ENCODE measurements at regions not wholly inside any gene's neighbourhood (a gene's known extent, or its start where the extent isn't known, plus 50 kb on each side); places are given as distances from the start of the nearest gene placed in this dataset.
A peak's percentile ranks its signal among the peaks of the same experiment; 100 is the strongest.

DNA sequence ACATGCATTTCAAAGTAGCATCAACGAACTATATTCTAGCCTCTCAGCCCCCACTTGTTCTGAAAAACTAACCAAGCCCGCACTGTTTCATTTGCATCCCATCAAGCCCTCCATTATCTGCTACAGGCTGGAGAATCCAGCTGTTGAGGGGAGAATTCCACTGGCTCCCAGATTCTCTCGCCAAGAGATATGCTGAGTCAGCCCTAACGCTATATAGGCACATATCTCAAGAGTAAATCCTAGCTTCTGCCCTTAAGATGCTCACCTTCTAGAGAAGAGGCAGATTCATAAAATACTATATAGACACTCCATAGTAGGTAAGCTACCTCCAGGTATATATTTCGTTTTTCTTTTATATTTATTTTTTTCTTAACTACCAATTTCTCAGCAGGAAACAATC lies 266.4 kb upstream of the TARS1 start:
- no peak for DNase-seq (ENCODE audit: low read depth)
- Histone ChIP-seq H3K36me3 (ENCODE audit: control insufficient read depth, insufficient read depth, low read length) (no peaks in the 10 kb centered on the region), H3K27me3 (ENCODE audit: control insufficient read depth, insufficient read depth, low read length) (no peaks in the 10 kb centered on the region), H3K4me3 (ENCODE audit: low read depth, low read length) (no peak overlapping the region)
- TF ChIP-seq, protein P1, sequence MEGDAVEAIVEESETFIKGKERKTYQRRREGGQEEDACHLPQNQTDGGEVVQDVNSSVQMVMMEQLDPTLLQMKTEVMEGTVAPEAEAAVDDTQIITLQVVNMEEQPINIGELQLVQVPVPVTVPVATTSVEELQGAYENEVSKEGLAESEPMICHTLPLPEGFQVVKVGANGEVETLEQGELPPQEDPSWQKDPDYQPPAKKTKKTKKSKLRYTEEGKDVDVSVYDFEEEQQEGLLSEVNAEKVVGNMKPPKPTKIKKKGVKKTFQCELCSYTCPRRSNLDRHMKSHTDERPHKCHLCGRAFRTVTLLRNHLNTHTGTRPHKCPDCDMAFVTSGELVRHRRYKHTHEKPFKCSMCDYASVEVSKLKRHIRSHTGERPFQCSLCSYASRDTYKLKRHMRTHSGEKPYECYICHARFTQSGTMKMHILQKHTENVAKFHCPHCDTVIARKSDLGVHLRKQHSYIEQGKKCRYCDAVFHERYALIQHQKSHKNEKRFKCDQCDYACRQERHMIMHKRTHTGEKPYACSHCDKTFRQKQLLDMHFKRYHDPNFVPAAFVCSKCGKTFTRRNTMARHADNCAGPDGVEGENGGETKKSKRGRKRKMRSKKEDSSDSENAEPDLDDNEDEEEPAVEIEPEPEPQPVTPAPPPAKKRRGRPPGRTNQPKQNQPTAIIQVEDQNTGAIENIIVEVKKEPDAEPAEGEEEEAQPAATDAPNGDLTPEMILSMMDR (IDR thresholded peaks at IDR 0.05; ENCODE audit: insufficient read depth, low read length, poor library complexity, severe bottlenecking): no peak

DNA sequence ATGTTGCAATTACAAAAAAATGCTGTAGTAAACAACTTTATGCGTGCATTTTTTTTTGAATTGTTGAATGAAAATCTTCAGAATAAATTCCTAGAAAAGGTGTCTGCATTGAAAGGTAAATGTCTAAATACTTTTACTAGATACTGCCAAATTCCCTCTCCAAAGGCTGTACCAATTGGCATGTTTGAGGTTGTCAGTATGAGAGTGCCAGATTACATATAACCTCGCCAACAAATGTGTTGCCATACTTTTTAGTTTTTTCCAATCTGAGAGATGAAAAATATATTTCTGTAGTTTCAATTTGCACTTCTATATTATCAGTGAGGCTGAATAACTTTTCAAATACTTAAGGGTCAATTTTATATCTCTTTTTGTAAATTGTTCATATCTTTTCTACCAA lies 261.5 kb upstream of the TARS1 start:
- no peak overlapping the region for H3K4me3 ChIP-seq (ENCODE audit: low read depth, low read length)
- no peaks in the 10 kb centered on the region for H3K36me3 ChIP-seq (ENCODE audit: control insufficient read depth, insufficient read depth, low read length)
- TF ChIP-seq, protein P1 (IDR thresholded peaks at IDR 0.05; ENCODE audit: insufficient read depth, low read length, poor library complexity, severe bottlenecking): no peak
- H3K27me3 ChIP-seq (ENCODE audit: control insufficient read depth, insufficient read depth, low read length): no peaks in the 10 kb centered on the region
- DNase-seq (ENCODE audit: low read depth): no peak

DNA sequence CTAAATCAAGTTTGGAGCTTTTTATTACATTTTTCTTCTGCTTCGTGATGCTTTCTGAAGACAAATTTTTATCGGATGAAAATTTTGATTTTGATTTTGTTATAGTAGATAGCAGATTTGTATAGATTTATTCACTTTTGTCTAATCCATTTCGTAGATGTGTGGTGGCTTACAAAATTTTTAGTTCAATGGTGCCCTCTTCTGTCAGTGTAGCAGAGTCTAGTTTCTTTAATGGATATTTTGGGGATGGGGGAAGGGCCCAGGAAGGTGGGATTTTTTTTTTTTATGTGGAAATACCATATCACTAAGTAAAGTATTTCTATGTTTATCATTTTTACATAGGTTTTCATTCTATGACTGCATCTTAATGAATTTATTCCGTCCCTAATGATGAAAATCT lies 259.9 kb upstream of the TARS1 start:
- DNase-seq (ENCODE audit: low read depth): no peak
- Histone ChIP-seq H3K27me3 (ENCODE audit: control insufficient read depth, insufficient read depth, low read length) (no peaks in the 10 kb centered on the region), H3K36me3 (ENCODE audit: control insufficient read depth, insufficient read depth, low read length) (no peaks in the 10 kb centered on the region), H3K4me3 (ENCODE audit: low read depth, low read length) (no peak overlapping the region)
- TF ChIP-seq, protein P1 (IDR thresholded peaks at IDR 0.05; ENCODE audit: insufficient read depth, low read length, poor library complexity, severe bottlenecking): peak; percentile 30

DNA sequence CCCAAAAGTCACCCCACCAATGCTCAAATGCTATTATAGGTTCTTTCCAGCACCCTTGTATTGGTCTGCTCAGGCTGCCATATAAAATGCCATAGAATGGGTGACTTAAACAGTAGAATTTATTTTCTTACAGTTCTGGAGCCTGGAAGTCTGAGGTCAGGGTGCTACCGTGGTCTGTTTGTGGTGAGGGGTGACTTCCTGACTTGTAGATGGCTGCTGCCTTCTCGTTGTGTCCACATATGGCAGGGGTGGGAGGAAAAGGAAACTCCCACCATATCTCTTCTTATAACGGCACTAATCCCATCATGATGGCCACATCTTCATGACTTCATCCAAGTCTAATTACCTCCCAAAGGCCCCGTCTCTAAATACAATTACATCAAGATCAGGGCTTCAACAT lies 257.8 kb upstream of the TARS1 start:
- Histone ChIP-seq H3K36me3 (ENCODE audit: control insufficient read depth, insufficient read depth, low read length) (no peaks in the 10 kb centered on the region), H3K27me3 (ENCODE audit: control insufficient read depth, insufficient read depth, low read length) (no peaks in the 10 kb centered on the region), H3K4me3 (ENCODE audit: low read depth, low read length) (no peak overlapping the region)
- TF ChIP-seq, protein P1 (IDR thresholded peaks at IDR 0.05; ENCODE audit: insufficient read depth, low read length, poor library complexity, severe bottlenecking): no peak
- no peak for DNase-seq (ENCODE audit: low read depth)

DNA sequence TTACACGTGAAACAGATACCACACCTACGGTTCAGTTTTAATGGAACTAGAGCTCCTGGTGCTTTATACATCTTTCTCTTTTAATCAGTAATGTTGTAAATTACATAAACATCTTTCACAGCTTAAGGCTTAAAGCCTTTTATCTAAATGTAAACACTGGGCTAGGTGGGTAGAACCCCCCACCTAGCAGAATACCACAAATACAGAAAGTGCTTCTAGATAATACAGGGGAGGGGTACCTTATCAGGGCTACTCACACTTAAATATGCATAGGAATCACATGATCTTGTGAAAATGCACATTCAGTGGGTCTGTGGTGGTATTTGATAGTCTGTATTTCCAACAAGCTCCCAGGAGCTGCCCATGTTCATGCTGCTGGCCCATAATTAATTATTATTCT lies 256.4 kb upstream of the TARS1 start:
- no peak overlapping the region for H3K4me3 ChIP-seq (ENCODE audit: low read depth, low read length)
- TF ChIP-seq, protein P1 (IDR thresholded peaks at IDR 0.05; ENCODE audit: insufficient read depth, low read length, poor library complexity, severe bottlenecking): no peak
- no peak for DNase-seq (ENCODE audit: low read depth)
- no peaks in the 10 kb centered on the region for H3K36me3 ChIP-seq (ENCODE audit: control insufficient read depth, insufficient read depth, low read length)
- no peaks in the 10 kb centered on the region for H3K27me3 ChIP-seq (ENCODE audit: control insufficient read depth, insufficient read depth, low read length)

DNA sequence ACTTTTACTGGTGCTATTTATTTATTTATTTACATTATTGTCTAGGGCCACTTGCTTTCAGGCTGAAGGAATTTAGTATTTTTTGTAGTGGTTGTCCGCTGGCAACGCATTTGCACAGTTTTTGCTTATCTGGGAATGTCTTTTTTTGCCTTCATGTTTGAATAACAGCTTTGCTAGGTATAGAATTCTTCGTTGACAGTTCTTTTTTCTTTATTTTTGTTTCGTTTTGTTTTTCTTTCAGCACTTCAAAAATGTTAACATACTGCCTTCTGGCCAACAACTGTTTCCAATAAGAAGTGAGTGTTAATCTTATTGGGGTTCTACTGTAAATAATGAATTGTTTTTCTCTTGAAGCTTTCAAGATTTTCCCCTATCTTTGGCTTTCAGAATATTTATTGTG lies 252.7 kb upstream of the TARS1 start:
- DNase-seq (ENCODE audit: low read depth): no peak
- TF ChIP-seq, protein P1 (IDR thresholded peaks at IDR 0.05; ENCODE audit: insufficient read depth, low read length, poor library complexity, severe bottlenecking): no peak
- Histone ChIP-seq H3K4me3 (ENCODE audit: low read depth, low read length) (no peak overlapping the region), H3K27me3 (ENCODE audit: control insufficient read depth, insufficient read depth, low read length) (no peaks in the 10 kb centered on the region), H3K36me3 (ENCODE audit: control insufficient read depth, insufficient read depth, low read length) (no peaks in the 10 kb centered on the region)

Measured in kidney epithelial cell (primary cell).